ENCODE measurements at regions not wholly inside any gene's neighbourhood (a gene's known extent, or its start where the extent isn't known, plus 50 kb on each side); places are given as distances from the start of the nearest gene placed in this dataset.

DNA sequence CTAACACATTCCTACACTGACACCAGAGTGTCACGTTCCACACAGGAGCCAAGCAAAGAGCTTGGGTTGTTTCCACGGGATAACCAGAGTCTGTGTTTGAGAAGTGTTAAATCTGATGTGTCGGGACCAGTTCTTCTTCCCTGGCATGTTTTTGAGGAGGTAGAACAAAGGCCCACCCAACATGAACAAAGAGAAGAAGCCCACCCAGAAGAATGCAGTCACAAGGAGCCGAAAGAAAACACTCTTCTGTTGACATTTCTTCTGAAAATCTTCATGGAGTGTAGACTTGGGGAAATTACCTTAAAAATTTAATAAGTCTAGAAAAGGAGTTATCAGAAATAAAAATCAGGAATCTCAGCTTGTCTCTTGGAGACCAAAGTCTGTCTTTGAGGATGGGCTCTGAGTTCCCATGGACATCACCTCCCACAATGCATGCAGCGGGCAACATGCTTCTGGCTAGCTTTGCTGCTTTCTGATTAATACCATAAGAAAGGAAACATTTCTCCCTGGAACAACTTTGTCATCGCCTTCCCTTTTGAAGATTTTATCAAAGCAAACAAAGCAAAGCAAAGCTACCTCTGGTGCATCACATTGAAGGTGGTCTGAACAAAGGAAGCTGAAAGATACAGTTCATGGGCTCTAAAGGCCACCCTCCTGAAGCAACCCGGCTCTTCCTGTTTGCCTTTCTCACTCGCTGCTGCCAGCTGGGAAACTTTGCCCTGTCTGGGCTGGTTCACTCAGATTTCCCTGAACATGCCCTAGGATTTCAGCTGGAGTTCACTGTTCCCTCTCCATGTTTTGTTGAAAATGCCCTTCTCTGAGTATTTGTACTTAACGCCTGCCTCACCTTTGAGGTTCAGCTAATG is 448.1 kb downstream of the KIF16B start:
- WGBS, 2 donors: 71 to 77% methylated on average over 9 of the region's 9 CpGs
- no peak for DNase-seq
- no peak for FAIRE-seq
- no peak for ATAC-seq
- no peaks in the 10 kb centered on the region for H3K36me3 ChIP-seq
- TF ChIP-seq, protein P1, sequence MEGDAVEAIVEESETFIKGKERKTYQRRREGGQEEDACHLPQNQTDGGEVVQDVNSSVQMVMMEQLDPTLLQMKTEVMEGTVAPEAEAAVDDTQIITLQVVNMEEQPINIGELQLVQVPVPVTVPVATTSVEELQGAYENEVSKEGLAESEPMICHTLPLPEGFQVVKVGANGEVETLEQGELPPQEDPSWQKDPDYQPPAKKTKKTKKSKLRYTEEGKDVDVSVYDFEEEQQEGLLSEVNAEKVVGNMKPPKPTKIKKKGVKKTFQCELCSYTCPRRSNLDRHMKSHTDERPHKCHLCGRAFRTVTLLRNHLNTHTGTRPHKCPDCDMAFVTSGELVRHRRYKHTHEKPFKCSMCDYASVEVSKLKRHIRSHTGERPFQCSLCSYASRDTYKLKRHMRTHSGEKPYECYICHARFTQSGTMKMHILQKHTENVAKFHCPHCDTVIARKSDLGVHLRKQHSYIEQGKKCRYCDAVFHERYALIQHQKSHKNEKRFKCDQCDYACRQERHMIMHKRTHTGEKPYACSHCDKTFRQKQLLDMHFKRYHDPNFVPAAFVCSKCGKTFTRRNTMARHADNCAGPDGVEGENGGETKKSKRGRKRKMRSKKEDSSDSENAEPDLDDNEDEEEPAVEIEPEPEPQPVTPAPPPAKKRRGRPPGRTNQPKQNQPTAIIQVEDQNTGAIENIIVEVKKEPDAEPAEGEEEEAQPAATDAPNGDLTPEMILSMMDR (IDR thresholded peaks at IDR 0.05): no peak
- no peaks in the 10 kb centered on the region for H3K9me3 ChIP-seq
- H3K4me1 ChIP-seq: no peaks in the 10 kb centered on the region
- no peaks in the 10 kb centered on the region for H3K27me3 ChIP-seq
- H3K4me3 ChIP-seq: no peak overlapping the region
- intact Hi-C loops (cut with DNase I): no loop called here
- H3K27ac ChIP-seq: no peak overlapping the region

DNA sequence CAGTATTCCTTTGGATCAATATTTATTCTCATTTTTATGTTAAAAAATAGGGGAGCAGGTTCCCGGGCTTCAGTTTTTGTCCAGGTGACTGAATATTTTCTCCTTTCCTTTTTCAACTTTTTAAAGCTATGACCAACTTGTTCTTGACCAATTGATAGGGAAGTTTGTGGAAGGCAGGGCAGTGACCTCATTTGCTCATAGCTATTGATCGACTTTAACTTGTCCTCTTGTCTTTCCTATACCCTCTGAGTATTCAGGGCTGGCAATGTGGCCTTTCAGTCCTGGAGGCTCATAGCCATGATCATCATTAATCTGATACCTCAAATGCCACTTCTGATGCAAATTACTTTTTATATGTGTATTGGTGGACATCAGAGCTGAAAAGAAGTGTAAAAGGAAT is 448.8 kb downstream of the KIF16B start:
- Histone ChIP-seq H3K4me3 (no peak overlapping the region), H3K27ac (no peak overlapping the region), H3K36me3 (no peaks in the 10 kb centered on the region), H3K4me1 (no peaks in the 10 kb centered on the region), H3K27me3 (no peaks in the 10 kb centered on the region), H3K9me3 (no peaks in the 10 kb centered on the region)
- DNase-seq (no peak), FAIRE-seq (no peak), ATAC-seq (no peak)
- WGBS, 2 donors: 66 to 80% methylated on average over 2 of the region's 2 CpGs
- intact Hi-C loops (cut with DNase I): no loop called here
- TF ChIP-seq, protein P1 (IDR thresholded peaks at IDR 0.05): no peak

DNA sequence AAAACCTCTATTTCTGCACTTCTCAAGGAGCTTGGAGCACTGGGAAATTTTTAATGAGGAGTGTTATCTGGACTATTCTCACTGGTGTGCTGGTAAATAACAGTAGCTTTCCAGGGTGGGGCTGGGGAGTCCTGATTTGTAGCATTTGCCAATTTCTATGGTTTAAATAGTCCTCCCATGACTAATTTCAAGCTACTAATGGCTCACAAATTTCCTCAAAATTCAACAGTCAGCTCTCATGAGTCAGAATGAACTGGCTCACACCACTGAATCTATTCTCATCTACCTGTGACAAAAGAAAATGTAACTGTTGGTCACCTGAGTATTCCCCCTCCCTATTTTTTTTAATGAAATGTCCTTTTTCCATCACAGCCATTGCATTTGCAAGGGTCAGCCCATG is 449.6 kb downstream of the KIF16B start:
- FAIRE-seq: no peak
- intact Hi-C loops (cut with DNase I): no loop called here

DNA sequence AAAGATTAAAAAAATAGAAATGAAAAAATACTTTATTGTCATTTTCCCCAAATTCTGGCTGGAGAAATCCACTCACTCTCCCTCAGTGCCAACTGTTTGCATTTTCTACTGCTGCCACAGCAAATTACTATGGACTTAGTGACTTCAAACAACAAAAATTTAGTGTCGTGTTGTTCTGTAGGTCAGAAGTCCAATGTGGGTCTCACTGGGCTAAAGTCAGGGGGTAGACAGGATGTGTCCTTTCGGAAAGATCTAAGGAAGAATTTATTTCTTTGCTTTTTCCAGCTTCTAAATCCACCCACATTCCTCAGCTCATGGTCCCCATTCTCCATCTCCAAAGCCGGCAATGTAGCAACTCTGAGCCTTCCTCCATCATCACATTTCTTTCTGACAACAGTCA is 453.3 kb downstream of the KIF16B start:
- no peak for FAIRE-seq
- H3K9me3 ChIP-seq: no peaks in the 10 kb centered on the region
- 74 to 84% methylated on average over 3 of the region's 3 CpGs for WGBS, 2 donors

More for the DNA sequence above, 449.6 kb downstream of the KIF16B start:
- H3K4me1 ChIP-seq: no peaks in the 10 kb centered on the region
- no peaks in the 10 kb centered on the region for H3K36me3 ChIP-seq
- H3K9me3 ChIP-seq: no peaks in the 10 kb centered on the region
- DNase-seq (no peak), ATAC-seq (no peak)
- H3K27ac ChIP-seq: no peak overlapping the region
- no peak overlapping the region for H3K4me3 ChIP-seq
- TF ChIP-seq, protein P1 (IDR thresholded peaks at IDR 0.05): no peak
- no peaks in the 10 kb centered on the region for H3K27me3 ChIP-seq

More for the DNA sequence above, 453.3 kb downstream of the KIF16B start:
- Histone ChIP-seq H3K4me3 (no peak overlapping the region), H3K4me1 (no peaks in the 10 kb centered on the region), H3K36me3 (no peaks in the 10 kb centered on the region), H3K27ac (no peak overlapping the region), H3K27me3 (no peaks in the 10 kb centered on the region)
- TF ChIP-seq, protein P1 (IDR thresholded peaks at IDR 0.05): no peak
- intact Hi-C loops (cut with DNase I): no loop called here
- ATAC-seq (no peak), DNase-seq (no peak)
